Hepatocyte (in vitro differentiated cells): ENCODE measurements at regions not wholly inside any gene's neighbourhood (a gene's known extent, or its start where the extent isn't known, plus 50 kb on each side); places are given as distances from the start of the nearest gene placed in this dataset.

Experiments used
- CTCF ChIP-seq: fragments of 200-600 bp; sonication (generic); IDR thresholded peaks from 2 replicates; pipeline ENCODE4 v1.5.1; 2016; ENCODE audit warnings: antibody characterized with exemption, mild to moderate bottlenecking; ENCODE audit not compliant: poor library complexity
- EZH2 ChIP-seq: fragments of 200-600 bp; sonication (generic); IDR thresholded peaks from 2 replicates; pipeline ENCODE4 v1.6.1; 2016; ENCODE audit warnings: antibody characterized with exemption, mild to moderate bottlenecking, borderline replicate concordance
- EZH2phosphoT487 ChIP-seq: fragments of 200-600 bp; sonication (generic); IDR thresholded peaks from one replicate; pipeline ENCODE4 v1.6.1; 2018; ENCODE audit warnings: antibody characterized with exemption, mild to moderate bottlenecking, low read depth, moderate library complexity; ENCODE audit not compliant: unreplicated experiment, severe bottlenecking

GRCh38 chr3:67290438-67290837 lies 292.3 kb downstream of the KBTBD8 start:
- TF ChIP-seq EZH2, result no peak
- no peak for TF ChIP-seq CTCF
- TF ChIP-seq EZH2phosphoT487, result no peak
